C4-2B (cell line): ENCODE measurements at regions not wholly inside any gene's neighbourhood (a gene's known extent, or its start where the extent isn't known, plus 50 kb on each side); places are given as distances from the start of the nearest gene placed in this dataset.

Experiments
- H3K27ac ChIP-seq: fragments of 450-650 bp; 2 replicates; pipeline ENCODE4 v1.5.1; 2017
- ZFX ChIP-seq: fragments of 450-650 bp; IDR thresholded peaks from 2 replicates; pipeline ENCODE4 v1.6.1; 2017
- TF ChIP-seq, protein P1 (sequence below): fragments of 450-650 bp; conservative IDR thresholded peaks from 2 replicates; pipeline ENCODE4 v1.5.1; 2017; ENCODE audit warnings: mild to moderate bottlenecking

- TF ChIP-seq ZFX: no peak
- TF ChIP-seq, protein P1, sequence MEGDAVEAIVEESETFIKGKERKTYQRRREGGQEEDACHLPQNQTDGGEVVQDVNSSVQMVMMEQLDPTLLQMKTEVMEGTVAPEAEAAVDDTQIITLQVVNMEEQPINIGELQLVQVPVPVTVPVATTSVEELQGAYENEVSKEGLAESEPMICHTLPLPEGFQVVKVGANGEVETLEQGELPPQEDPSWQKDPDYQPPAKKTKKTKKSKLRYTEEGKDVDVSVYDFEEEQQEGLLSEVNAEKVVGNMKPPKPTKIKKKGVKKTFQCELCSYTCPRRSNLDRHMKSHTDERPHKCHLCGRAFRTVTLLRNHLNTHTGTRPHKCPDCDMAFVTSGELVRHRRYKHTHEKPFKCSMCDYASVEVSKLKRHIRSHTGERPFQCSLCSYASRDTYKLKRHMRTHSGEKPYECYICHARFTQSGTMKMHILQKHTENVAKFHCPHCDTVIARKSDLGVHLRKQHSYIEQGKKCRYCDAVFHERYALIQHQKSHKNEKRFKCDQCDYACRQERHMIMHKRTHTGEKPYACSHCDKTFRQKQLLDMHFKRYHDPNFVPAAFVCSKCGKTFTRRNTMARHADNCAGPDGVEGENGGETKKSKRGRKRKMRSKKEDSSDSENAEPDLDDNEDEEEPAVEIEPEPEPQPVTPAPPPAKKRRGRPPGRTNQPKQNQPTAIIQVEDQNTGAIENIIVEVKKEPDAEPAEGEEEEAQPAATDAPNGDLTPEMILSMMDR: no peak
Measured at GRCh38 chr2:16063251-16063850, 123.0 kb downstream of the MYCN start.

DNA sequence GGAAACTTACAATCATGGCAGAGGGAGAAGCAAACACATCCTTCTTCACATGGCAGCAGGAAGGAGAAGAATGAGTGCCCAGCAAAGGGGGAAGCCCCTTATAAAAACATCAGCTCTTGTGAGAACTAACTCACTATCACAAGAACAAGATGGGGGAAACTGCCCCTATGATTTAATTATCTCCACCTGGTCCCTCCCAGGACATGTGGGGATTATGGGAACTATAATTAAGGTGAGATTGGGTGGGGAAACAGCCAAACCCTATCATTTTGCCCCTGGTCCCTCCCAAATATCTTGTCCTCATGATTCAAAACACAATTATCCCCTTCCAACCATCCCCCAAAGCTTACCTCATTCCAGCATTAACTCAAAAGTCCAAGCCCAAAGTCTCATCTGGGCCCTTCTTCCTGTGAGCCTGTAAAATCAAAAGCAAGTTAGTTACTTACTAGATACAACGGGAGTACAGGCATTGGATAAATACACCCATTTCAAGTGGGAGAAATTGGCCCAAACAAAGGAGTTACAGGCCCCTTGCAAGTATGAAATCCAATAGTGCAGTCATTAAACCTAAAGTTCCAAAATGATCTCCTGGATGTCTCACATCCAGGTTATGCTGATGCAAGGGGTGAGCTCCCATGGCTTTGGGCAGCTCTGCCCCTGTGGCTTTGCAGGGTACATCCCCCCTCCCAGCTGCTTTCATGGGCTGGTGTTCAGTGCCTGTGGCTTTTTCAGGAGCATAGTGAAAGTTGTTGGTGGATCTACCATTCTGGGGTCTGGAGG lies 122.3 kb downstream of the MYCN start:
- TF ChIP-seq ZFX: no peak
- TF ChIP-seq, protein P1: no peak
- no peak overlapping the region for H3K27ac ChIP-seq

More at GRCh38 chr2:16063251-16063850, 123.0 kb downstream of the MYCN start:
- H3K27ac ChIP-seq: no peak overlapping the region

- no peak overlapping the region for H3K27ac ChIP-seq
- no peak for TF ChIP-seq ZFX
Measured at GRCh38 chr2:16061441-16062217, 121.3 kb downstream of the MYCN start.

- H3K27ac ChIP-seq: no peak overlapping the region
- TF ChIP-seq ZFX: no peak
- TF ChIP-seq, protein P1: no peak
Measured at GRCh38 chr2:16060936-16061338, 120.6 kb downstream of the MYCN start.

- TF ChIP-seq, protein P1: no peak
- TF ChIP-seq ZFX: no peak
- no peak overlapping the region for H3K27ac ChIP-seq
Measured at GRCh38 chr2:16060125-16060935, 120.0 kb downstream of the MYCN start.

DNA sequence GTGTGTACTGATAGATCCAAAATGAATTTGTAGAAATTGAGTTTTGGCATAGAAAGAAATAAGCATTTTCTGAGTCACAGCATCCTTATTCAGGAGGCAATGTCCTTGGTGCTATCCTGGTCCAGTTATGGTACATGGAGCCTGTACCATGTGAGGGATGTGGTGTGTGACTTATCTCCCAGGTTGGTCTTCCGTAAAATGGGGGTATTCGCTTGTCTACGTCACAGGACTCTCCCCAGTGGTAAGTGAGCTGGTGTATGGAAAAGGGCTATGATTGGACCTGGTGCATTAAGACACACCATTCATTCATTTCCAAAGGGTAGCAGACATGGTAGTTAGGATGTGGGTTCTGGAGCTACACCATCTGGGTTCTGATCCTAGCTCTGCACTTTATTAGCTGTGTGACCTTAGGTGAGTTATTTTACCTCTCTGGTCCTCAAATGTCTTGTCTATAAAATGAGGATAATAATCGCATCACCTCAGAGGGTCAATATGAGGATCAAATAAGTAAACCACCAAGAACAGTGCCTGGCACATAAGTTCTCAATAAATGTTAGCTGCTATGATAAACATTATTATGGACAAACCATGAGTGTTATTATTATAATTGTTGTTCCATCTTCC lies 119.2 kb downstream of the MYCN start:
- TF ChIP-seq, protein P1: no peak
- no peak for TF ChIP-seq ZFX
- H3K27ac ChIP-seq: no peak overlapping the region
